HL-60 (cell line): ENCODE measurements at regions not wholly inside any gene's neighbourhood (a gene's known extent, or its start where the extent isn't known, plus 50 kb on each side); places are given as distances from the start of the nearest gene placed in this dataset.

Experiments
- CTCF ChIP-seq: IDR thresholded peaks from one replicate; pipeline ENCODE4 v1.5.1; 2011; ENCODE audit warnings: low read length, control low read depth, inconsistent platforms; ENCODE audit not compliant: insufficient read depth
- POLR2AphosphoS5 ChIP-seq: IDR thresholded peaks from 2 replicates; pipeline ENCODE4 v1.6.1; 2012; ENCODE audit warnings: low read depth
- REST ChIP-seq: IDR thresholded peaks from 2 replicates; pipeline ENCODE4 v1.6.1; 2012; ENCODE audit warnings: low read depth; ENCODE audit not compliant: insufficient replicate concordance
- SPI1 ChIP-seq: IDR thresholded peaks from 2 replicates; pipeline ENCODE4 v1.6.1; 2012; ENCODE audit warnings: low read depth, mild to moderate bottlenecking, borderline replicate concordance

- TF ChIP-seq CTCF (no peak), POLR2AphosphoS5 (no peak), REST (no peak), SPI1 (no peak)
Observed at GRCh38 chr5:68839019-68839552, 254.7 kb upstream of the SLC30A5 start.
